Renal pelvis (tissue), 1 donor: ENCODE measurements at regions not wholly inside any gene's neighbourhood (a gene's known extent, or its start where the extent isn't known, plus 50 kb on each side); places are given as distances from the start of the nearest gene placed in this dataset.
"Not testable (repeated sequence)": the region's sequence is repeated elsewhere in the genome, so short reads cannot be mapped to it uniquely, and the experiment has no call there.

Experiments
- DNase-seq: peaks from one replicate; pipeline ENCODE4 v3.0.0-alpha.2; 2013

GRCh38 chr2:11877764-11878163 is 131.3 kb downstream of the LPIN1 start:
- no peak for DNase-seq

GRCh38 chr2:11885253-11885652 is 138.8 kb downstream of the LPIN1 start:
- not testable (repeated sequence) for DNase-seq

- DNase-seq, result not testable (repeated sequence)
These were observed 140.5 kb downstream of the LPIN1 start for GRCh38 chr2:11886899-11887298.

GRCh38 chr2:11889101-11889850 is 142.8 kb downstream of the LPIN1 start:
- no peak for DNase-seq

GRCh38 chr2:11889854-11890253 is 143.4 kb downstream of the LPIN1 start:
- no peak for DNase-seq

GRCh38 chr2:11891028-11891427 is 144.6 kb downstream of the LPIN1 start:
- DNase-seq, result no peak

GRCh38 chr2:11891671-11892440 is 145.4 kb downstream of the LPIN1 start:
- no peak for DNase-seq

GRCh38 chr2:11896386-11896785 is 150.0 kb downstream of the LPIN1 start:
- no peak for DNase-seq

- DNase-seq, result no peak
These were observed 152.1 kb downstream of the LPIN1 start for GRCh38 chr2:11898576-11898975.

GRCh38 chr2:11899264-11899818 is 152.9 kb downstream of the LPIN1 start:
- DNase-seq, result no peak

GRCh38 chr2:11900891-11901290 is 154.5 kb downstream of the LPIN1 start:
- not testable (repeated sequence) for DNase-seq

GRCh38 chr2:11901351-11902069 is 155.1 kb downstream of the LPIN1 start:
- DNase-seq, result no peak

- DNase-seq, result no peak
These were observed 156.7 kb downstream of the LPIN1 start for GRCh38 chr2:11903085-11903606.

GRCh38 chr2:11904029-11904428 is 157.6 kb downstream of the LPIN1 start:
- no peak for DNase-seq

- no peak for DNase-seq
These were observed 158.5 kb downstream of the LPIN1 start for GRCh38 chr2:11904941-11905340.

- no peak for DNase-seq
These were observed 160.8 kb downstream of the LPIN1 start for GRCh38 chr2:11907190-11907589.

- DNase-seq, result no peak
These were observed 164.5 kb downstream of the LPIN1 start for GRCh38 chr2:11910971-11911370.

- no peak for DNase-seq
These were observed 166.5 kb downstream of the LPIN1 start for GRCh38 chr2:11912980-11913379.

- no peak for DNase-seq
These were observed 168.0 kb downstream of the LPIN1 start for GRCh38 chr2:11914455-11914854.

GRCh38 chr2:11915650-11916049 is 169.2 kb downstream of the LPIN1 start:
- no peak for DNase-seq

GRCh38 chr2:11919953-11920352 is 173.5 kb downstream of the LPIN1 start:
- DNase-seq, result no peak

- DNase-seq, result no peak
These were observed 174.7 kb downstream of the LPIN1 start for GRCh38 chr2:11920993-11921583.
